ENCODE measurements at regions not wholly inside any gene's neighbourhood (a gene's known extent, or its start where the extent isn't known, plus 50 kb on each side); places are given as distances from the start of the nearest gene placed in this dataset.

- POLR2A ChIA-PET = no interaction called here
- no peak for DNase-seq
- Histone ChIP-seq H3K36me3 (ENCODE audit: control insufficient read depth in 4 of 4, insufficient read depth in 4 of 4, low read length in 3 of 4) (no peaks in the 10 kb centered on the region), H3K27ac (ENCODE audit: insufficient read depth in 1 of 2, low read depth in 1 of 2, low read length in 2 of 2, poor library complexity in 1 of 2, severe bottlenecking in 2 of 2) (no peak overlapping the region), H3K4me1 (ENCODE audit: control extremely low read depth in 1 of 4, control insufficient read depth in 4 of 4, insufficient read depth in 4 of 4, low read length in 3 of 4) (no peaks in the 10 kb centered on the region), H3K9me3 (ENCODE audit: control extremely low read depth in 1 of 5, control insufficient read depth in 4 of 5, insufficient read depth in 2 of 5, low read depth in 1 of 5, low read length in 4 of 5) (no peaks in the 10 kb centered on the region), H3K27me3 (replicated peaks in 2 of 5; ENCODE audit: control insufficient read depth in 4 of 5, insufficient read depth in 5 of 5, low read length in 4 of 5) (peaks cover 0 to 10% (median 3%) of the 10 kb centered on the region in 5 experiments), H3K4me3 (ENCODE audit: control insufficient read depth in 1 of 7, extremely low read depth in 1 of 7, insufficient read depth in 4 of 7, low read depth in 2 of 7, low read length in 6 of 7) (no peak overlapping the region)
- 94% methylated on average over 10 of the region's 10 CpGs for WGBS (ENCODE audit: insufficient coverage)
- CTCF ChIA-PET = no interaction called here
Observed at GRCh38 chr1:203401199-203401877, 50.4 kb upstream of the FMOD start.

- POLR2A ChIA-PET = no interaction called here
- CTCF ChIA-PET = interaction anchor here (1.2 kb wide), 1 partner anchor 61 kb away, joined by 3 read pairs; no protein-coding TSS in a partner anchor
- H3K36me3 ChIP-seq (ENCODE audit: control insufficient read depth in 4 of 4, insufficient read depth in 4 of 4, low read length in 3 of 4) = no peaks in the 10 kb centered on the region
- no peak overlapping the region for H3K27ac ChIP-seq (ENCODE audit: insufficient read depth in 1 of 2, low read depth in 1 of 2, low read length in 2 of 2, poor library complexity in 1 of 2, severe bottlenecking in 2 of 2)
- DNase-seq = no peak
- H3K27me3 ChIP-seq (replicated peaks in 2 of 5; ENCODE audit: control insufficient read depth in 4 of 5, insufficient read depth in 5 of 5, low read length in 4 of 5) = peaks cover 0 to 7% (median 2%) of the 10 kb centered on the region in 5 experiments
- H3K9me3 ChIP-seq (ENCODE audit: control extremely low read depth in 1 of 5, control insufficient read depth in 4 of 5, insufficient read depth in 2 of 5, low read depth in 1 of 5, low read length in 4 of 5) = no peaks in the 10 kb centered on the region
- no peaks in the 10 kb centered on the region for H3K4me1 ChIP-seq (ENCODE audit: control extremely low read depth in 1 of 4, control insufficient read depth in 4 of 4, insufficient read depth in 4 of 4, low read length in 3 of 4)
- 88% methylated on average over 2 of the region's 3 CpGs for WGBS (ENCODE audit: insufficient coverage)
- H3K4me3 ChIP-seq (ENCODE audit: control insufficient read depth in 1 of 7, extremely low read depth in 1 of 7, insufficient read depth in 4 of 7, low read depth in 2 of 7, low read length in 6 of 7) = no peak overlapping the region
Observed at GRCh38 chr1:203402152-203402551, 51.2 kb upstream of the FMOD start.

GRCh38 chr1:203402629-203403337 is 51.9 kb upstream of the FMOD start:
- WGBS (ENCODE audit: insufficient coverage) = 83% methylated on average over 2 of the region's 6 CpGs
- no peak overlapping the region for H3K4me3 ChIP-seq (ENCODE audit: control insufficient read depth in 1 of 7, extremely low read depth in 1 of 7, insufficient read depth in 4 of 7, low read depth in 2 of 7, low read length in 6 of 7)
- POLR2A ChIA-PET = no interaction called here
- DNase-seq = peak; percentile 0 to 56 (median 47)
- no peak overlapping the region for H3K27ac ChIP-seq (ENCODE audit: insufficient read depth in 1 of 2, low read depth in 1 of 2, low read length in 2 of 2, poor library complexity in 1 of 2, severe bottlenecking in 2 of 2)
- no peaks in the 10 kb centered on the region for H3K36me3 ChIP-seq (ENCODE audit: control insufficient read depth in 4 of 4, insufficient read depth in 4 of 4, low read length in 3 of 4)
- H3K4me1 ChIP-seq (ENCODE audit: control extremely low read depth in 1 of 4, control insufficient read depth in 4 of 4, insufficient read depth in 4 of 4, low read length in 3 of 4) = no peaks in the 10 kb centered on the region
- no peaks in the 10 kb centered on the region for H3K9me3 ChIP-seq (ENCODE audit: control extremely low read depth in 1 of 5, control insufficient read depth in 4 of 5, insufficient read depth in 2 of 5, low read depth in 1 of 5, low read length in 4 of 5)
- H3K27me3 ChIP-seq (replicated peaks in 2 of 5; ENCODE audit: control insufficient read depth in 4 of 5, insufficient read depth in 5 of 5, low read length in 4 of 5) = peaks cover 0 to 1% (median 0%) of the 10 kb centered on the region in 5 experiments
- CTCF ChIA-PET = interaction anchor here (1.2 kb wide), 1 partner anchor 61 kb away, joined by 3 read pairs; no protein-coding TSS in a partner anchor

- ChIA-PET CTCF (no interaction called here), POLR2A (no interaction called here)
- H3K9me3 ChIP-seq (ENCODE audit: control extremely low read depth in 1 of 5, control insufficient read depth in 4 of 5, insufficient read depth in 2 of 5, low read depth in 1 of 5, low read length in 4 of 5) = peaks cover 0 to 2% (median 0%) of the 10 kb centered on the region in 5 experiments
- H3K27ac ChIP-seq (ENCODE audit: insufficient read depth in 1 of 2, low read depth in 1 of 2, low read length in 2 of 2, poor library complexity in 1 of 2, severe bottlenecking in 2 of 2) = no peak overlapping the region
- no peak for DNase-seq
- no peak overlapping the region for H3K4me3 ChIP-seq (ENCODE audit: control insufficient read depth in 1 of 7, extremely low read depth in 1 of 7, insufficient read depth in 4 of 7, low read depth in 2 of 7, low read length in 6 of 7)
- no peaks in the 10 kb centered on the region for H3K4me1 ChIP-seq (ENCODE audit: control extremely low read depth in 1 of 4, control insufficient read depth in 4 of 4, insufficient read depth in 4 of 4, low read length in 3 of 4)
- H3K36me3 ChIP-seq (ENCODE audit: control insufficient read depth in 4 of 4, insufficient read depth in 4 of 4, low read length in 3 of 4) = no peaks in the 10 kb centered on the region
- no peaks in the 10 kb centered on the region for H3K27me3 ChIP-seq (replicated peaks in 2 of 5; ENCODE audit: control insufficient read depth in 4 of 5, insufficient read depth in 5 of 5, low read length in 4 of 5)
- 100% methylated on average over 4 of the region's 5 CpGs for WGBS (ENCODE audit: insufficient coverage)
Observed at GRCh38 chr1:203403586-203403985, 52.7 kb upstream of the FMOD start.

- H3K9me3 ChIP-seq (ENCODE audit: control extremely low read depth in 1 of 5, control insufficient read depth in 4 of 5, insufficient read depth in 2 of 5, low read depth in 1 of 5, low read length in 4 of 5) = peaks cover 0 to 2% (median 0%) of the 10 kb centered on the region in 5 experiments
- H3K4me3 ChIP-seq (ENCODE audit: control insufficient read depth in 1 of 7, extremely low read depth in 1 of 7, insufficient read depth in 4 of 7, low read depth in 2 of 7, low read length in 6 of 7) = no peak overlapping the region
- ChIA-PET POLR2A (no interaction called here), CTCF (no interaction called here)
- DNase-seq = no peak
- H3K27ac ChIP-seq (ENCODE audit: insufficient read depth in 1 of 2, low read depth in 1 of 2, low read length in 2 of 2, poor library complexity in 1 of 2, severe bottlenecking in 2 of 2) = no peak overlapping the region
- H3K27me3 ChIP-seq (replicated peaks in 2 of 5; ENCODE audit: control insufficient read depth in 4 of 5, insufficient read depth in 5 of 5, low read length in 4 of 5) = no peaks in the 10 kb centered on the region
- H3K4me1 ChIP-seq (ENCODE audit: control extremely low read depth in 1 of 4, control insufficient read depth in 4 of 4, insufficient read depth in 4 of 4, low read length in 3 of 4) = peaks cover 0 to 2% (median 0%) of the 10 kb centered on the region in 4 experiments
- WGBS (ENCODE audit: insufficient coverage) = 100% methylated on average over 3 of the region's 3 CpGs
- no peaks in the 10 kb centered on the region for H3K36me3 ChIP-seq (ENCODE audit: control insufficient read depth in 4 of 4, insufficient read depth in 4 of 4, low read length in 3 of 4)
Observed at GRCh38 chr1:203404546-203404945, 53.6 kb upstream of the FMOD start.

- H3K27ac ChIP-seq (ENCODE audit: insufficient read depth in 1 of 2, low read depth in 1 of 2, low read length in 2 of 2, poor library complexity in 1 of 2, severe bottlenecking in 2 of 2) = no peak overlapping the region
- H3K4me1 ChIP-seq (ENCODE audit: control extremely low read depth in 1 of 4, control insufficient read depth in 4 of 4, insufficient read depth in 4 of 4, low read length in 3 of 4) = peaks cover 0 to 8% (median 2%) of the 10 kb centered on the region in 4 experiments
- no peak overlapping the region for H3K4me3 ChIP-seq (ENCODE audit: control insufficient read depth in 1 of 7, extremely low read depth in 1 of 7, insufficient read depth in 4 of 7, low read depth in 2 of 7, low read length in 6 of 7)
- no peak for DNase-seq
- 100% methylated on average over 4 of the region's 5 CpGs for WGBS (ENCODE audit: insufficient coverage)
- ChIA-PET POLR2A (no interaction called here), CTCF (no interaction called here)
- no peaks in the 10 kb centered on the region for H3K27me3 ChIP-seq (replicated peaks in 2 of 5; ENCODE audit: control insufficient read depth in 4 of 5, insufficient read depth in 5 of 5, low read length in 4 of 5)
- peaks cover 0 to 2% (median 0%) of the 10 kb centered on the region in 5 experiments for H3K9me3 ChIP-seq (ENCODE audit: control extremely low read depth in 1 of 5, control insufficient read depth in 4 of 5, insufficient read depth in 2 of 5, low read depth in 1 of 5, low read length in 4 of 5)
- H3K36me3 ChIP-seq (ENCODE audit: control insufficient read depth in 4 of 4, insufficient read depth in 4 of 4, low read length in 3 of 4) = no peaks in the 10 kb centered on the region
Observed at GRCh38 chr1:203405703-203406438, 54.9 kb upstream of the FMOD start.
